ENCODE measurements at regions not wholly inside any gene's neighbourhood (a gene's known extent, or its start where the extent isn't known, plus 50 kb on each side); places are given as distances from the start of the nearest gene placed in this dataset.
"Not testable (repeated sequence)": the region's sequence is repeated elsewhere in the genome, so short reads cannot be mapped to it uniquely, and the experiment has no call there.

DNA sequence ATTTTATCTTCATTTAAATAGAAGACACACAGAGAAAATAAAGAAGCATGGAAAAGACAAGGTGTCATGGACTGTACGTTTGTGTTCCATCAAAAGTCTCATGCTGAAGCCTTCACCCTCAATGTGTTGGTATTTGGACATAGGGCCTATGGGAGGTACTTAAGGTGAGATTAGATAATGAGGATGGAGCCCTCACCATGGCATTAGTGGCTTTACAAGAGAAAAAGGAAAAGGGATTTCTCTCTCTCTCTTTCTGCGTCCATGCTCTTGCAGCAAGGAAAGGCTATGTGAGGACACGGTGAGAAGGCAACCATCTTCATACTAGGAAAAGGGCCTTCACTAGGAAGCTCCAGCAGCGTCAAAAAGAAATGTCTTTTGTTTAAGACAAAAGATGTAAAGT, 797.0 kb upstream of the CDH10 start:
- Histone ChIP-seq H3K27me3 (replicated peaks; ENCODE audit: insufficient read depth, low read depth, low read length, poor library complexity) (no peaks in the 10 kb centered on the region), H3K4me1 (ENCODE audit: insufficient read depth, low read length, poor library complexity, severe bottlenecking) (no peaks in the 10 kb centered on the region), H3K4me3 (ENCODE audit: low read depth, low read length, poor library complexity, severe bottlenecking) (no peak overlapping the region), H3K27ac (ENCODE audit: low read depth, low read length, poor library complexity, severe bottlenecking) (no peak overlapping the region), H3K9me3 (ENCODE audit: low read depth, low read length, poor library complexity, severe bottlenecking) (no peaks in the 10 kb centered on the region), H3K36me3 (ENCODE audit: insufficient read depth, low read length, poor library complexity, severe bottlenecking) (no peaks in the 10 kb centered on the region)
- BruUV-seq (replicated peaks), result no TSS peak
- TF ChIP-seq, protein P1, sequence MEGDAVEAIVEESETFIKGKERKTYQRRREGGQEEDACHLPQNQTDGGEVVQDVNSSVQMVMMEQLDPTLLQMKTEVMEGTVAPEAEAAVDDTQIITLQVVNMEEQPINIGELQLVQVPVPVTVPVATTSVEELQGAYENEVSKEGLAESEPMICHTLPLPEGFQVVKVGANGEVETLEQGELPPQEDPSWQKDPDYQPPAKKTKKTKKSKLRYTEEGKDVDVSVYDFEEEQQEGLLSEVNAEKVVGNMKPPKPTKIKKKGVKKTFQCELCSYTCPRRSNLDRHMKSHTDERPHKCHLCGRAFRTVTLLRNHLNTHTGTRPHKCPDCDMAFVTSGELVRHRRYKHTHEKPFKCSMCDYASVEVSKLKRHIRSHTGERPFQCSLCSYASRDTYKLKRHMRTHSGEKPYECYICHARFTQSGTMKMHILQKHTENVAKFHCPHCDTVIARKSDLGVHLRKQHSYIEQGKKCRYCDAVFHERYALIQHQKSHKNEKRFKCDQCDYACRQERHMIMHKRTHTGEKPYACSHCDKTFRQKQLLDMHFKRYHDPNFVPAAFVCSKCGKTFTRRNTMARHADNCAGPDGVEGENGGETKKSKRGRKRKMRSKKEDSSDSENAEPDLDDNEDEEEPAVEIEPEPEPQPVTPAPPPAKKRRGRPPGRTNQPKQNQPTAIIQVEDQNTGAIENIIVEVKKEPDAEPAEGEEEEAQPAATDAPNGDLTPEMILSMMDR (conservative IDR thresholded peaks at IDR 0.05; ENCODE audit: low read depth, low read length), result no peak
- TF ChIP-seq EZH2 (IDR thresholded peaks at IDR 0.05; ENCODE audit: borderline replicate concordance, low read depth, low read length, poor library complexity, severe bottlenecking), result no peak
- ChIA-PET POLR2A (ENCODE audit: low non-redundant PET) (no interaction called here), CTCF (no interaction called here)
- intact Hi-C loops (cut with micrococcal nuclease; ENCODE audit: unreplicated experiment), result no loop called here
- no peak for DNase-seq (ENCODE audit: low spot score)

DNA sequence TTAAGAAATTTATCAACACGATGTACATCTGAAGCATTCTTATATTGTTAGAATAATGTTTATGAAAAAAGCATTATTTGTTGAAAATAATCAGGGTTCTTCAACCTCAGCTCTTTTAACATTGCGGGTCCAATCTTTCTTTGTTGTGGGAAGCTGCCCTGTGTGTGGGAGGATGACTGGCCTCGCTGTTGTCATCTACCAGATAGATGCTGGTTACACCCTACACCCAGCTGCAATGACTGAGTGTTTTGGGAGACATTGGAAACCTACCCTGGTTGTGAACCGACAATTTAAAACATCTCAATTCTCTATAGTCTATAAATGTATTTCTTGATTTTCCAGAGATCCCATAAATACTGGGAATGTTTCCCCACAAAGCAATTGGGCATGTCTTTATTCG, 794.2 kb upstream of the CDH10 start:
- Histone ChIP-seq H3K4me3 (ENCODE audit: low read depth, low read length, poor library complexity, severe bottlenecking) (no peak overlapping the region), H3K4me1 (ENCODE audit: insufficient read depth, low read length, poor library complexity, severe bottlenecking) (no peaks in the 10 kb centered on the region), H3K27me3 (replicated peaks; ENCODE audit: insufficient read depth, low read depth, low read length, poor library complexity) (no peaks in the 10 kb centered on the region), H3K36me3 (ENCODE audit: insufficient read depth, low read length, poor library complexity, severe bottlenecking) (no peaks in the 10 kb centered on the region), H3K27ac (ENCODE audit: low read depth, low read length, poor library complexity, severe bottlenecking) (no peak overlapping the region), H3K9me3 (ENCODE audit: low read depth, low read length, poor library complexity, severe bottlenecking) (no peaks in the 10 kb centered on the region)
- intact Hi-C loops (cut with micrococcal nuclease; ENCODE audit: unreplicated experiment), result no loop called here
- ChIA-PET POLR2A (ENCODE audit: low non-redundant PET) (no interaction called here), CTCF (no interaction called here)
- DNase-seq (ENCODE audit: low spot score), result no peak
- BruUV-seq (replicated peaks), result no TSS peak
- TF ChIP-seq, protein P1 (conservative IDR thresholded peaks at IDR 0.05; ENCODE audit: low read depth, low read length), result no peak
- TF ChIP-seq EZH2 (IDR thresholded peaks at IDR 0.05; ENCODE audit: borderline replicate concordance, low read depth, low read length, poor library complexity, severe bottlenecking), result no peak

DNA sequence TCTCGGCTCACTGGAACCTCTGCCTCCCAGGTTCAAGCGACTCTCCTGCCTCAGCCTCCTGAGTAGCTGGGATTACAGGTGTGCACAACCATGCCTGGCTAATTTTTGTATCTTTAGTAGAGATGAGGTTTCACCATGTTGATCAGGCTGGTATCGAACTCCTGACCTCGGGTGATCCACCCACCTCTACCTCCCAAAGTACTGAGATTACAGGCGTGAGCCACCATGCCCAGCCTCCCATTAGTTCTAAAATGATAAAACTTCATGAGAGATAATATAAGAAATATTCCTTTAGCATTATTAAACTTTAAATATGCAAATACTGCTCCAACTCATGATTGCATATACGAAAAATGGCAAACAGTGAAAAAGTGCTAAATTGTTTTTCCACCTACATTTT, 793.6 kb upstream of the CDH10 start:
- POLR2A ChIA-PET (ENCODE audit: low non-redundant PET); H3K27ac ChIP-seq (ENCODE audit: low read depth, low read length, poor library complexity, severe bottlenecking): not testable (repeated sequence)

DNA sequence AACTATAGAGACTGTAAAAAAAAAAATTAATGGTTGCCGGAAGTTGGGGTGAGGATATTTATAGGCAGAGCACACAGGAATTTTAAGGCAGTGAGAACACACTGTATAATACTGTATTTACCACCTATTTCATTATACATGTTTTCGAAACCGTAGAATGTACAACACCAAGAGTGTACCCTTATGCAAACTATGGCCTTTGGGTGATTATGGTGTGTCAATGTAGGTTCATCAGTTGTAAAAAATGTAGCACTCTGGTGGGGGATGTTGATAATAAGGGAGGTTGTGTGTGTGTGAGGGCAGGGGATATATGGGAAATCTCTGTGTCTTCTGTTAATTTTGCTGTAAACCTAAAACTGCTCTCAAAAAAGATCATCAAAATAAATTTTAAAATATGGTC, 791.7 kb upstream of the CDH10 start:
- ChIA-PET POLR2A (ENCODE audit: low non-redundant PET) (no interaction called here), CTCF (no interaction called here)
- no TSS peak for BruUV-seq (replicated peaks)
- Histone ChIP-seq H3K27me3 (replicated peaks; ENCODE audit: insufficient read depth, low read depth, low read length, poor library complexity) (no peaks in the 10 kb centered on the region), H3K4me1 (ENCODE audit: insufficient read depth, low read length, poor library complexity, severe bottlenecking) (no peaks in the 10 kb centered on the region), H3K4me3 (ENCODE audit: low read depth, low read length, poor library complexity, severe bottlenecking) (no peak overlapping the region), H3K27ac (ENCODE audit: low read depth, low read length, poor library complexity, severe bottlenecking) (no peak overlapping the region), H3K36me3 (ENCODE audit: insufficient read depth, low read length, poor library complexity, severe bottlenecking) (no peaks in the 10 kb centered on the region), H3K9me3 (ENCODE audit: low read depth, low read length, poor library complexity, severe bottlenecking) (no peaks in the 10 kb centered on the region)
- intact Hi-C loops (cut with micrococcal nuclease; ENCODE audit: unreplicated experiment), result no loop called here
- TF ChIP-seq, protein P1 (conservative IDR thresholded peaks at IDR 0.05; ENCODE audit: low read depth, low read length), result no peak
- no peak for TF ChIP-seq EZH2 (IDR thresholded peaks at IDR 0.05; ENCODE audit: borderline replicate concordance, low read depth, low read length, poor library complexity, severe bottlenecking)
- DNase-seq (ENCODE audit: low spot score), result no peak

More for the DNA sequence above, 793.6 kb upstream of the CDH10 start:
- CTCF ChIA-PET; H3K36me3 ChIP-seq (ENCODE audit: insufficient read depth, low read length, poor library complexity, severe bottlenecking); DNase-seq (ENCODE audit: low spot score); H3K9me3 ChIP-seq (ENCODE audit: low read depth, low read length, poor library complexity, severe bottlenecking); H3K27me3 ChIP-seq (replicated peaks; ENCODE audit: insufficient read depth, low read depth, low read length, poor library complexity); BruUV-seq (replicated peaks); intact Hi-C loops (cut with micrococcal nuclease; ENCODE audit: unreplicated experiment); H3K4me1 ChIP-seq (ENCODE audit: insufficient read depth, low read length, poor library complexity, severe bottlenecking); H3K4me3 ChIP-seq (ENCODE audit: low read depth, low read length, poor library complexity, severe bottlenecking): not testable (repeated sequence)

All from A673 (cell line).